ENCODE measurements at regions not wholly inside any gene's neighbourhood (a gene's known extent, or its start where the extent isn't known, plus 50 kb on each side); places are given as distances from the start of the nearest gene placed in this dataset.

DNA sequence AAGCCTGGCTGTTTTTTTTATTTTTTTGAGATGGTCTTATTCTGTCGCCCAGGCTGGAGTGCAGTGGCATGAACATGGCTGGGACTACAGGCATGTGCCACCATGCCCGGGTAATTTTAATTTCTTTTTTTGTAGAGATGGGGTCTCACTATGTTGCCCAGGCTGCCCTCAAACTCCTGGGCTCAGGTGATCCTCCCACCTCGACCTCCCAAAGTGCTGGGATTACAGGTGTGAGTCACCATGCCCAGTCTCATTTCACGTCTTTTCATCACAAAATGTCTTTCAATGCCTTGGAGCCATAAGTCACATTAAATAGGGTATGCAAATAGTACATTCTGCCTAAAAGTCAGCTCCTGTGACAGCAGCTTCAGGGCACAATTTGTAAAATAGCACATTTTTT is 52.8 kb downstream of the SOX2 start:
- no peaks in the 10 kb centered on the region for H3K36me3 ChIP-seq (ENCODE audit: control insufficient read depth, insufficient read depth, low read length)
- H3K4me3 ChIP-seq (replicated peaks; ENCODE audit: low read depth, low read length): no peak overlapping the region
- H3K27me3 ChIP-seq (replicated peaks; ENCODE audit: control insufficient read depth, insufficient read depth, low read length): no peaks in the 10 kb centered on the region
- TF ChIP-seq, protein P1, sequence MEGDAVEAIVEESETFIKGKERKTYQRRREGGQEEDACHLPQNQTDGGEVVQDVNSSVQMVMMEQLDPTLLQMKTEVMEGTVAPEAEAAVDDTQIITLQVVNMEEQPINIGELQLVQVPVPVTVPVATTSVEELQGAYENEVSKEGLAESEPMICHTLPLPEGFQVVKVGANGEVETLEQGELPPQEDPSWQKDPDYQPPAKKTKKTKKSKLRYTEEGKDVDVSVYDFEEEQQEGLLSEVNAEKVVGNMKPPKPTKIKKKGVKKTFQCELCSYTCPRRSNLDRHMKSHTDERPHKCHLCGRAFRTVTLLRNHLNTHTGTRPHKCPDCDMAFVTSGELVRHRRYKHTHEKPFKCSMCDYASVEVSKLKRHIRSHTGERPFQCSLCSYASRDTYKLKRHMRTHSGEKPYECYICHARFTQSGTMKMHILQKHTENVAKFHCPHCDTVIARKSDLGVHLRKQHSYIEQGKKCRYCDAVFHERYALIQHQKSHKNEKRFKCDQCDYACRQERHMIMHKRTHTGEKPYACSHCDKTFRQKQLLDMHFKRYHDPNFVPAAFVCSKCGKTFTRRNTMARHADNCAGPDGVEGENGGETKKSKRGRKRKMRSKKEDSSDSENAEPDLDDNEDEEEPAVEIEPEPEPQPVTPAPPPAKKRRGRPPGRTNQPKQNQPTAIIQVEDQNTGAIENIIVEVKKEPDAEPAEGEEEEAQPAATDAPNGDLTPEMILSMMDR (IDR thresholded peaks at IDR 0.05; ENCODE audit: insufficient read depth, low read length, poor library complexity, severe bottlenecking): no peak
- DNase-seq (ENCODE audit: extremely low read depth, insufficient read length): no peak

DNA sequence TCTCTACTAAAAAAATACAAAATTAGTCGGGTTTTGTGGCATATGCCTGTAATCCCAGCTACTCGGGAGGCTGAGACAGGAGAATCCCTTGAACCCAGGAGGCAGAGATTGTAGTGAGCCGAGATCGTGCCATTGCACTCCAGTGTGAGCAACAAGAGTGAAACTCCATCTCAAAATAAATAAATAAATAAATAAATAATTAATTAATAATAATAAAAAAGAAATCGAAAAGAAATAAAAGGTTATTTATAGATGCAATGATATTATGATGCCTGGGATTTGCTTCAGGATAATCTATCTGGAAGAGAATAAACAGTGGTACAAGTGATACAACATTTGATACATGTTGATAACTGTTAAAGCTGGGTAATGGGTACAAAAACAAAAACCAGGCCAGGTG is 58.6 kb downstream of the SOX2 start:
- no peak for DNase-seq (ENCODE audit: extremely low read depth, insufficient read length)
- no peaks in the 10 kb centered on the region for H3K27me3 ChIP-seq (replicated peaks; ENCODE audit: control insufficient read depth, insufficient read depth, low read length)
- no peaks in the 10 kb centered on the region for H3K36me3 ChIP-seq (ENCODE audit: control insufficient read depth, insufficient read depth, low read length)
- TF ChIP-seq, protein P1 (IDR thresholded peaks at IDR 0.05; ENCODE audit: insufficient read depth, low read length, poor library complexity, severe bottlenecking): no peak
- no peak overlapping the region for H3K4me3 ChIP-seq (replicated peaks; ENCODE audit: low read depth, low read length)

DNA sequence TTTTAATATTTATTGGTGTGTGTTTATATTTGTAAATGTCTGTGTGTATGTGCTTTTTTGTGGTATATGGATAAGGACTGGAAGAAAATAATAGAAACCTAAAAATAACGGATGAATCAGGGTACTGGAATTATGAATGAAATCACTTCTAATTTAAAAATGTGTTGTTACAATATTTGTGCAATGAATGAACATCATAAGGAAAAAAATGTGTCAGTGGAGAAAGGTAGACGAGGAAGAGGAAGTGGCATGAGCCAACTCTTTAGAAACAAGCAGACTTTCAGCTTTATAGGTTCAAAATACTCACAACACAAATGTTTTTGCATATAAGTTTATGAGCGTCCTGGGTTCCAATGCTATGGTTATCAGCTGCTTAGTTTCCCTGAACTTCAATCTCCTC is 59.4 kb downstream of the SOX2 start:
- no peak for DNase-seq (ENCODE audit: extremely low read depth, insufficient read length)
- Histone ChIP-seq H3K4me3 (replicated peaks; ENCODE audit: low read depth, low read length) (no peak overlapping the region), H3K36me3 (ENCODE audit: control insufficient read depth, insufficient read depth, low read length) (no peaks in the 10 kb centered on the region), H3K27me3 (replicated peaks; ENCODE audit: control insufficient read depth, insufficient read depth, low read length) (no peaks in the 10 kb centered on the region)
- TF ChIP-seq, protein P1 (IDR thresholded peaks at IDR 0.05; ENCODE audit: insufficient read depth, low read length, poor library complexity, severe bottlenecking): no peak

DNA sequence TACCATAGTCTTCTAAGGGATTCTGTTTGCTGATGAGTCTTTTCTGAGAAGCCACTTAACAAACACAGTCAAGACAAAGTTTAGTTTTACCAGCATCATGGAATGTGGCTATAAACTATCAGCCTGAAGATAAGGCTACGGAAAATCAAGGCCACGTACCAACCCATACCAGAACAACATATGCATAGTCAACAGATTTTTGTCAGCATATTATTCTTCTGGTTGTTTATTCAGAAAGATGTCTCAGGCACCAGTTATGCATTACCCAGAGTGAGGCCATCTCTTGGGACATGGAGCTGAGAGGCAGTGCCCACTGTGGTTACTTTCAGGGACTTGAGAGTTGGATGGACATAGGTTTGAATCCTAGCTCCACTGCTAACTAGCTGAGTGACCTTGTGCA is 60.4 kb downstream of the SOX2 start:
- TF ChIP-seq, protein P1 (IDR thresholded peaks at IDR 0.05; ENCODE audit: insufficient read depth, low read length, poor library complexity, severe bottlenecking): no peak
- no peak for DNase-seq (ENCODE audit: extremely low read depth, insufficient read length)
- H3K36me3 ChIP-seq (ENCODE audit: control insufficient read depth, insufficient read depth, low read length): no peaks in the 10 kb centered on the region
- H3K27me3 ChIP-seq (replicated peaks; ENCODE audit: control insufficient read depth, insufficient read depth, low read length): no peaks in the 10 kb centered on the region
- H3K4me3 ChIP-seq (replicated peaks; ENCODE audit: low read depth, low read length): no peak overlapping the region

DNA sequence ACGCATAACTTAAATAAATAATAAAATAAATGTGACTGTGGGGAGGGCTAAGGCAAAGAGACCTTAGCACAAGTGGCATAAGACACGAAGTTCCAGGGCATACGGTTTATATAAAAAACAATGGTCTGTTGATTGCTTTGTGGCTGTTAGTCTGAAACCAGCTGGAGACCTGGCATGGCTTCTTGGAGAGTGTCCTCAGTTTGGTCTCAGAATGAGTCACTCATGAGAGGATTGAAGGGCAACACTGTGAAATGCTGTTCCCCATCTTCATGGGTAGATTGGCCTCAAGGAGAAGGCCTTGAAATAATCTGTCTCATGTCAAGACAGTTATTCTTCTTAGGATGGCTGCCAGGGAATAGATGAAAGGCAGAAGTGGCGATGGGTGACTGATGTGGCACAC is 62.2 kb downstream of the SOX2 start:
- Histone ChIP-seq H3K4me3 (replicated peaks; ENCODE audit: low read depth, low read length) (no peak overlapping the region), H3K36me3 (ENCODE audit: control insufficient read depth, insufficient read depth, low read length) (no peaks in the 10 kb centered on the region), H3K27me3 (replicated peaks; ENCODE audit: control insufficient read depth, insufficient read depth, low read length) (no peaks in the 10 kb centered on the region)
- no peak for DNase-seq (ENCODE audit: extremely low read depth, insufficient read length)
- TF ChIP-seq, protein P1 (IDR thresholded peaks at IDR 0.05; ENCODE audit: insufficient read depth, low read length, poor library complexity, severe bottlenecking): no peak

DNA sequence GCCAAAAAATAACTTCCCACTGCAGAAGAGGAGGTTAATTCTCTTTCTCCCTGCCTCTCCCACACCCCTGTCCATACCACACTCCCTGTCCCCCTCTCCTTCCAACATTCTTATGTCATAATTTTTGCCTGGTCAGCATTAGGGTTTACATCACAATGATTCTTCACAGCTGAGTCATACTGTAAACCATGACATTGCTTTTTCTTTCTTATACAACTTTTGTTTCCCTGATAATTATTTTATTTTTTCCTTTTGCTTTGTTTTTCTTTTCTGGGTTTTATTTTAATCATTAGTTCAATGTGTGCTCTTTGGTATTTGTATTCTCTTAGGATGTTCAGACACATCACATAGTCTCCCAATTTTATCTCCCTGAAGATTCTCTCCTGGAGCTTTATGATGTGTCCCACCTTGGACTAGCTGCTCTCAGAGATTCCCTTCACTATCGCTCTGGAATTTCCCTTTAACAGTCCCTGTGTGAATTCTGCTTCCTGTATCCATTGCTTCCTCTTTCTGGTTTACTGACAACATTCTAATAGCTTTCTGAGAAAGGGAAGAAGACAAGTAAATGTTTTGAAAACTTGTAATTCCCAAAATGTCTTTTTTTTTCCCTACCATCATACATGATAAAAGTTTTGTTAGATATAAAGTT is 70.7 kb downstream of the SOX2 start:
- Histone ChIP-seq H3K36me3 (ENCODE audit: control insufficient read depth, insufficient read depth, low read length) (no peaks in the 10 kb centered on the region), H3K27me3 (replicated peaks; ENCODE audit: control insufficient read depth, insufficient read depth, low read length) (no peaks in the 10 kb centered on the region), H3K4me3 (replicated peaks; ENCODE audit: low read depth, low read length) (no peak overlapping the region)
- TF ChIP-seq, protein P1 (IDR thresholded peaks at IDR 0.05; ENCODE audit: insufficient read depth, low read length, poor library complexity, severe bottlenecking): no peak
- no peak for DNase-seq (ENCODE audit: extremely low read depth, insufficient read length)
